ENCODE measurements at regions not wholly inside any gene's neighbourhood (a gene's known extent, or its start where the extent isn't known, plus 50 kb on each side); places are given as distances from the start of the nearest gene placed in this dataset.
"Not testable (repeated sequence)": the region's sequence is repeated elsewhere in the genome, so short reads cannot be mapped to it uniquely, and the experiment has no call there.

DNA sequence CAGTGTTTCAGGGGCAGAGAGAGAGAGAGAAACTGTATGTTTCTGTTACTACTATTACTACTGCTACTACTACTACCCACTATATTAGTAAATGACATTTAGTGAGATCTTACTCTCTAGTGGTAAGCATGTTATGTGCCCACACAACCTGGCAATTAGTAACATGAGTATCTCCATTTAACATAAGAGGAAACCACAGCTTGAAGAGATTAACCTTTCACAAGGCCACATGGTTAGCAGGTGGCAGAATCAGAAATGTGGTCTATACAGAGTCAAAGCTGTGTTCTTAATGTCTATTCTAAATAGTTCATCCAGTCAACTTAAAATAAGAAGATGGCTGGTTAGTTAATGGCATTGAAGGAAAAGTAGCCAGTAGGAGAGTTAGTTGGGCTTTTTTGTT is 961.6 kb downstream of the MCTP2 start:
- Histone ChIP-seq H3K27ac (no peak overlapping the region), H3K36me3 (no peaks in the 10 kb centered on the region), H3K9ac (no peak overlapping the region), H3K9me3 (0 out of 2 replicates have a peak, but pooled peaks cover 5% of the 10 kb centered on the region), H3K4me3 (no peak overlapping the region), H3K27me3 (no peaks in the 10 kb centered on the region), H4K20me1 (no peaks in the 10 kb centered on the region), H3K4me1 (no peaks in the 10 kb centered on the region), H3K4me2 (no peak overlapping the region)
- TF ChIP-seq Cebpa-rat (IDR thresholded peaks at IDR 0.05): no peak

DNA sequence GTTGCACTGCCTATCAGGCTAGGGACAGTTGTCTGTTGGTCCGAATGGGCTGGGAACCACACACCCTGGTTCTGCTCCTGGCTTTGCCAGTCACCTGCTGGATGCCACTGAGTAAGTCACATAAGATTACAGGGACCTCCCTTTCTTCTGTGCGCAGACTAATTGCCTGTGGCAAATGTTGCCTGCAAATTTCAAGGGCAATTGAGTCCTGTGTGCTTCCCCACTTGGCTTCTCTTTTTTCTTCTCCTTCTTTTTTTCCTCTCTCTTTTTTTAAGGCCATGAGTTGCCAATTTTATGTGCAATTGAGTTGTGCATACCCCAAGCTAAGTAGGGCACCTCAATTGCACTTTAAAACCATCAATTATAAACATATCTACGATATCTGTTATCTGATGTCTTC is 963.4 kb downstream of the MCTP2 start:
- TF ChIP-seq Cebpa-rat (IDR thresholded peaks at IDR 0.05): no peak
- Histone ChIP-seq H3K9ac (no peak overlapping the region), H3K4me2 (no peak overlapping the region), H3K4me1 (no peaks in the 10 kb centered on the region), H3K9me3 (no peaks in the 10 kb centered on the region), H4K20me1 (no peaks in the 10 kb centered on the region), H3K27me3 (no peaks in the 10 kb centered on the region), H3K27ac (no peak overlapping the region), H3K36me3 (no peaks in the 10 kb centered on the region), H3K4me3 (no peak overlapping the region)

GRCh38 chr15:95196176-95196915 is 965.0 kb downstream of the MCTP2 start:
- no peak overlapping the region for H3K9ac ChIP-seq
- no peak overlapping the region for H3K4me2 ChIP-seq
- no peaks in the 10 kb centered on the region for H3K27me3 ChIP-seq
- H3K9me3 ChIP-seq: peaks cover 5% of the 10 kb centered on the region; the same call in 1 of the 2 replicates
- H3K36me3 ChIP-seq: no peaks in the 10 kb centered on the region
- no peaks in the 10 kb centered on the region for H3K4me1 ChIP-seq
- no peak overlapping the region for H3K27ac ChIP-seq
- H3K4me3 ChIP-seq: no peak overlapping the region
- no peaks in the 10 kb centered on the region for H4K20me1 ChIP-seq
- TF ChIP-seq Cebpa-rat (IDR thresholded peaks at IDR 0.05): no peak

DNA sequence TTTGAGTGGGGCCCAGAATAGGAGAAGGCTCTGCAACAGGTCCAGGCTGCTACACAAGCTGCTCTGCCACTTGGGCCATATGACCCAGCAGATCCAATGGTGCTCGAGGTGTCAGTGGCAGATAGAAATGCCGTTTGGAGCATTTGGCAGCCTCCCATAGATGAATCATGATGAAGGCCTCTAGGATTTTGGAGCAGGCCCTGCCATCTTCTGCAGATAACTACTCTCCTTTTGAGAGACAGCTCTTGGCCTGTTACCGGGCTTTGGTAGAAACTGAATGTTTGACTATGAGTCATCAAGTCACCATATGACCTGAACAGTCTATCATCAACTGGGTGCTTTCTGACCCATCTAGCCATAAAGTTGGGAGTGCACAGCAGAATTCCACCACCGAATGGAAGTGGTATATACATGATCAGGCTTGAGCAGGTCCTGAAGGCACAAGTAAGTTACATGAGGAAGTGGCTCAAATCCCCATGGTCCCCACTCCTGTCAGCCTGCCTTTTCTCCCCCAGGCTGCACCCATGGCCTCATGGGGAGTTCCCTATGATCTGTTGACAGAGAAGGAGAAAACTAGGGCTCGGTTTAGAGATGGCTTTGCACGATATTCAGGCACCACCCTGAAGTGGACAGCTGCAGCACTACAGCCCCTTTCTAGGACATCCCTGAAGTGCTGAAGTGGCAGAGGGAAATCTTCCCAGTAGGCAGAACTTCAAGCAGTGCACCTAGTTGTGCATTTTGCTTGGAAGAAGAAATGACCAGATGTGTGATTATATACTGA is 971.4 kb downstream of the MCTP2 start:
- Histone ChIP-seq H4K20me1 (no peaks in the 10 kb centered on the region), H3K9me3 (peaks cover 29% of the 10 kb centered on the region), H3K4me1 (no peaks in the 10 kb centered on the region), H3K4me2 (no peak overlapping the region), H3K9ac (no peak overlapping the region), H3K27ac (no peak overlapping the region), H3K4me3 (no peak overlapping the region), H3K27me3 (no peaks in the 10 kb centered on the region), H3K36me3 (no peaks in the 10 kb centered on the region)
- no peak for TF ChIP-seq Cebpa-rat (IDR thresholded peaks at IDR 0.05)

DNA sequence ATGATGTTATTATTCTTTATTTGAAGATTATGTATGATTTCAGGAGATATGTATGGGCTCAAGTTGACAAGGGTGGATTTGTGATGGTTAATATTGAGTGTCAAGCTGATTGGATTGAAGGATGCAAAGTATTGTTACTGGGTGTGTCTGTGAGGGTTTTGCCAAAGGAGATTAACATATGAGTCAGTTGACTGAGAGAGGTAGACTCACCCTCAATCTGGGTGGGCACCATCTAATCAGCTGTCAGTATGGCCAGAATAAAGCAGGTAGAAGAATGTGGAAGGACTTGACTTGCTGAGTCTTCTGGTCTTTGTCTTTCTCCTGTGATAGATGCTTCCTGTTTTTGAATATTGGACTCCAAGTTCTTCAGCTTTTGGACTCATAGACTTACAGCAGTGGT is 973.7 kb downstream of the MCTP2 start:
- no peaks in the 10 kb centered on the region for H3K27me3 ChIP-seq
- no peak overlapping the region for H3K9ac ChIP-seq
- no peak for TF ChIP-seq Cebpa-rat (IDR thresholded peaks at IDR 0.05)
- no peaks in the 10 kb centered on the region for H3K4me1 ChIP-seq
- no peaks in the 10 kb centered on the region for H3K36me3 ChIP-seq
- H4K20me1 ChIP-seq: no peaks in the 10 kb centered on the region
- no peak overlapping the region for H3K27ac ChIP-seq
- H3K9me3 ChIP-seq: peaks cover 34% of the 10 kb centered on the region
- no peak overlapping the region for H3K4me2 ChIP-seq
- no peak overlapping the region for H3K4me3 ChIP-seq

GRCh38 chr15:95205830-95206229 is 974.5 kb downstream of the MCTP2 start:
- not testable (repeated sequence) for H3K4me3 ChIP-seq, H3K36me3 ChIP-seq, H3K27me3 ChIP-seq, H3K4me1 ChIP-seq, H4K20me1 ChIP-seq, H3K9ac ChIP-seq, H3K4me2 ChIP-seq, H3K27ac ChIP-seq
- peaks cover 34% of the 10 kb centered on the region for H3K9me3 ChIP-seq

- Histone ChIP-seq H3K36me3 (no peaks in the 10 kb centered on the region), H4K20me1 (no peaks in the 10 kb centered on the region), H3K4me1 (no peaks in the 10 kb centered on the region), H3K4me3 (no peak overlapping the region), H3K9ac (no peak overlapping the region), H3K4me2 (no peak overlapping the region), H3K9me3 (peaks cover 28% of the 10 kb centered on the region), H3K27ac (no peak overlapping the region), H3K27me3 (no peaks in the 10 kb centered on the region)
- no peak for TF ChIP-seq Cebpa-rat (IDR thresholded peaks at IDR 0.05)
These were observed 976.7 kb downstream of the MCTP2 start for GRCh38 chr15:95208071-95208470.

DNA sequence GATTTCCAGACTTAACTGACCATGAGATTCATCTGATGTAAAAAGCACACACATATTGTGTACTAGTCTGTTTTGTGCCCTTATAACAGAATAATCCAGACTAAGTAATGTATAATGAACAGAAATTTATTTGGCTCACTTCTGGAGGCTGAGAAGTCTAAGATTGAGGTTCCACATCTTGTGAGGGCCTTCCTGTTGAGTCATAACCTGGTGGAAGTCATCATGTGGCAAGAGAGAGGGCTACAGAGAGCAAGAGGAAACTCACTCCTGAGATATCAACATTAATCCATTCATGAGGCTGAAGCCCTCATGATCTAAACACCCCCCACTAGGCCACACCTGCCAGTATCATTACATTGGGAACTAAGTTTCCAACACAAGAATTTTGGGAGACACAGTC is 977.6 kb downstream of the MCTP2 start:
- Histone ChIP-seq H3K27ac (no peak overlapping the region), H3K4me2 (no peak overlapping the region), H3K9me3 (peaks cover 28% of the 10 kb centered on the region), H3K9ac (no peak overlapping the region), H3K36me3 (no peaks in the 10 kb centered on the region), H3K4me3 (no peak overlapping the region), H3K4me1 (no peaks in the 10 kb centered on the region), H3K27me3 (no peaks in the 10 kb centered on the region), H4K20me1 (no peaks in the 10 kb centered on the region)
- TF ChIP-seq Cebpa-rat (IDR thresholded peaks at IDR 0.05): no peak

DNA sequence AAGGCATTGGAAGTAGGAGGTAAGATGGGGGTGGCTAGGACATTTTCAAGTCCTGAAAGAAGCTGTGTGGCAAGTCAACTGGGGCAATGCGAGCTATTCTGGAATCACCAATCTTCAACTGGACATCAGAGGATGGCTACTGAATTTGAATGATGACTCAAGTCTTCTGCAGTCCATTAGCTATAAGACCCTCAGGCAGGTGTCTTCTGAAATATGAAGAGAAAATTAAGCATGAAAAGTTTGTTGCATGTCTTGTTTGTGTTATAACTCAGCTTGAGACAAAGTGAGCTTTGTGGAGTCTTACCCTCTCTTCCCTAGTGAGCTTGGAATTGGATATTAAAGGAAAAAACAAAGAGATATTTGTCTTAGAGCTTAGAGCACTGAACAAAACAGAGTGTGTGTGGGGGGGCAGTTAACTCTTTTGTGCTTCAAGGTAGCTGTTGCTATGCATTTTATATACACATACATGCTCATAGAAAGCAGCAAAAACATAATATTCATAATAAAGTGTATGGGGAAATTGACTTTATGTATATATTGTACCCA is 979.1 kb downstream of the MCTP2 start:
- H3K27me3 ChIP-seq: no peaks in the 10 kb centered on the region
- peaks cover 28% of the 10 kb centered on the region for H3K9me3 ChIP-seq
- no peak overlapping the region for H3K9ac ChIP-seq
- H4K20me1 ChIP-seq: no peaks in the 10 kb centered on the region
- no peak overlapping the region for H3K4me2 ChIP-seq
- H3K4me1 ChIP-seq: no peaks in the 10 kb centered on the region
- no peaks in the 10 kb centered on the region for H3K36me3 ChIP-seq
- TF ChIP-seq Cebpa-rat (IDR thresholded peaks at IDR 0.05): no peak
- no peak overlapping the region for H3K4me3 ChIP-seq
- no peak overlapping the region for H3K27ac ChIP-seq

DNA sequence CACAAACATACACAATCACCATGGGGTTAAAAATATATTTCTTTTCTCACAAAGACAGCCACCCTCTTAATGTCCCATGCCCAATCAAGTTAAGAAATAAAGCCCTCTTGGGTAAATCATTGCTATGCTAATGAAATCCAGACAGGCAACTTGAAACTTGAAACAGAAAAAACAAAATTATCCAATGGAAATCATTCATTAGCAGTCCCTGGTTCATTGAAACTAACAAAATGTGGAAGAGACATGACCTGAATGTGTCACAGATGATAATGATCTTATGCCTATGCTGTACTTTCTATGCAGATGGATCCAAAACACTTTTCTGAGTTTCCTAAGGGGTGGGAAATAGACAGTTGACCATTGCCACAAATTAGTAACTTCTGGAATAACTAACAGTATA is 983.7 kb downstream of the MCTP2 start:
- no peaks in the 10 kb centered on the region for H4K20me1 ChIP-seq
- no peak overlapping the region for H3K9ac ChIP-seq
- no peaks in the 10 kb centered on the region for H3K27me3 ChIP-seq
- no peaks in the 10 kb centered on the region; the same call in 1 of the 2 replicates for H3K9me3 ChIP-seq
- no peaks in the 10 kb centered on the region for H3K36me3 ChIP-seq
- H3K27ac ChIP-seq: no peak overlapping the region
- H3K4me2 ChIP-seq: no peak overlapping the region
- no peak overlapping the region for H3K4me3 ChIP-seq
- TF ChIP-seq Cebpa-rat (IDR thresholded peaks at IDR 0.05): no peak
- no peaks in the 10 kb centered on the region for H3K4me1 ChIP-seq

Measured in BLaER1 (cell line).